Activated naive CD4-positive, alpha-beta T cell treated with anti-CD3 and anti-CD28 coated beads, Interleukin-2, amount 50 U/mL, for 16 hours (primary cell): ENCODE measurements at regions not wholly inside any gene's neighbourhood (a gene's known extent, or its start where the extent isn't known, plus 50 kb on each side); places are given as distances from the start of the nearest gene placed in this dataset.

Experiments used
- DNase-seq: peaks from one replicate; pipeline ENCODE4 v3.0.0-alpha.2; 2020

- DNase-seq: no peak
These were observed 124.1 kb upstream of the NEDD9 start for GRCh38 chr6:11356404-11357155.

- DNase-seq: peak; percentile 78
These were observed 121.5 kb upstream of the NEDD9 start for GRCh38 chr6:11353921-11354389.

DNA sequence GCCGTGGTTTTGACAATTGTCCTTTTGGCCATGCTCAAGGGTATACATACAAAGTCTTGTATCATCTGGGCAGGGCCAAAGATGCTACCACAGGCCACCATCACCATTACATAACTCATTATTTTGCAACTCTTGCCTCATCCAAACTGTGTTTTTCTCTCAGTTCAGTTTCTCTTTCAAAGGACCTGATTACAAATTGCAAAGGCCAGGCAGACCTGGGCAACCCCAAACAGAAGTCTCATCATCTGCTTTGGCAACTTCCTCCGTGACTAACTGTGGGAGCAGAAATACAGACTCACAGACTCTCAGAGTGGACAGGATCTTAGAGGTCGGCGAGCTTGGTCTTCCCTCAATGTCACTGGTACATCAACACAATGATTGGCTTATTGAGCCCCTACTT is 117.8 kb upstream of the NEDD9 start:
- no peak for DNase-seq

- DNase-seq: no peak
These were observed 117.4 kb upstream of the NEDD9 start for GRCh38 chr6:11349880-11350279.

GRCh38 chr6:11346516-11346915 is 114.0 kb upstream of the NEDD9 start:
- DNase-seq: no peak

- no peak for DNase-seq
These were observed 113.1 kb upstream of the NEDD9 start for GRCh38 chr6:11345536-11345935.

- DNase-seq: no peak
These were observed 111.7 kb upstream of the NEDD9 start for GRCh38 chr6:11343963-11344723.

- DNase-seq: no peak
These were observed 109.4 kb upstream of the NEDD9 start for GRCh38 chr6:11341867-11342266.

DNA sequence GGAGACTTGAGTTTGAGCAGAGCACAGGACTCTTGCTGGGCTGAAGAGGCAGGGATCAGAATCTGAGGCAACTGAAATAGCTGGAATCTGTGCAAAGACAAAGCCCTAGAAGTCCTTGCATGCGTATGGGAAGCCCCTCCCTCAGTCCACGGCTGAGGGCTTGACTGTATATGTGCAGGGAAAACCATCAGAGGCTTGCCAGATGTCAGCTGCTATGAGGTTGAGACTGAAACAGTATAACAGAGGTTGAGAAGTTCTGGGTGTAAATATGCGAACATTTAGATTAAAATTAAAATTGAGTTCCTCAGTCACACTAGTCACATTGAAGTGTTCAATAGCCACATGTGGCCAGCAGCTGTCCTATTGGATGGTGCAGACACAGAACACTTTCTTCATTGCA is 108.8 kb upstream of the NEDD9 start:
- DNase-seq: no peak

GRCh38 chr6:11339380-11339779 is 106.9 kb upstream of the NEDD9 start:
- no peak for DNase-seq

DNA sequence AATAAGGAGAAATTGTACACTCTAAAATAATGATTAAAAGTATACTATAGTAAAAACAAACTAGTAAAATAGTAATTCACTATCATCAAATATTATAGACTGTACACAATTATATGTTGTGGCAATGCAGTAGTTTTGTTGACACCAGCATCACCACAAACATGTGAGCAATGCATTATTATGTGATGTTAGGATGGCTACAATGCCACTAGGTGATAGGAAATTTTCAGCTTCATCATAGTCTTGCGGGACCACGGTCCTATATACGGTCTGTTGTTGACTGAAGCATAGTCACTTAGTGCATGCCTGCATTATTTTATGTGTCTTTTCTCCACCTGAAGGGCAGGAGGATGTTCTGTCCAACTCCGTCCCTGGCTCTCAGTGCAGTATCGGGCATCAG is 104.8 kb upstream of the NEDD9 start:
- DNase-seq: no peak

DNA sequence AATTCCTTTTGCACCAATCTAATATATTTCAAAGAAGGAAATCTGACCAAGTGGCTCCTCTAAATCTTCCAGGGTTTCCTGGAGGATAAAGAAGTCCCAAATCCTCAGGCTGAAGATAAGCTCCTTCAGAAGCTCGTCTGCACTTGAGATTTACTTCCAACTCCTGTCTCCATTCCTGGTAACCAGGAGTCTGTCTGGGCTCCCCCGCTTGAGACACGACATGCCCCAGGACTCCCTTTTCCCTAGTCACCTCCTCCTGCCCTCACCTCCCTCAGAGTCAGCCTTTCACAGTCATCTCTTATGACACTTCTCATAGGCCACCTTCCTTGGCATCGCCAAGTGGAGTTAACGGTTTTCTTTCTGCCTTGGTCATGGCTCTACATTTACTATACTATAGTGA is 103.4 kb upstream of the NEDD9 start:
- DNase-seq: no peak

GRCh38 chr6:11333132-11333849 is 100.8 kb upstream of the NEDD9 start:
- no peak for DNase-seq

DNA sequence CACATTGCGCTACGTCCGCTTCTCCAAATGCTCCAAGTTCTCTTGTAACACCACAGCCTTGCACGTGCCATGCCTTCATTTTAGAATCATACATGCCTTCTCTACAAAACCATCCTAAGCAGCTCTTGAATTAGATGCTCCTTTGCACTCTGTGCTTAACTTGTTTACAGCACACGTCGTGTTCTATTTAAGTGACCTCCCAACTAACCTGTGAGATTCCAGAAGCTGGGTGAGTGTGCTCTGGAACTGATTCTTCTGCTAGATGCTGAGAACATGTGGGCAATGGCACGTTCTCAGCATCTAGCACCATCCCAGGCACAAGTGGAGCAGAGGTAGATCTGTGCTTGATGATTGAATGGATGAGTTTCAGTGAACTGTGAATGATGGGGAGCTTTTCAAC is 100.0 kb upstream of the NEDD9 start:
- no peak for DNase-seq

GRCh38 chr6:11331111-11331510 is 98.6 kb upstream of the NEDD9 start:
- DNase-seq: no peak

- DNase-seq: no peak
These were observed 97.9 kb upstream of the NEDD9 start for GRCh38 chr6:11330413-11330760.

GRCh38 chr6:11329726-11330412 is 97.4 kb upstream of the NEDD9 start:
- DNase-seq: no peak

DNA sequence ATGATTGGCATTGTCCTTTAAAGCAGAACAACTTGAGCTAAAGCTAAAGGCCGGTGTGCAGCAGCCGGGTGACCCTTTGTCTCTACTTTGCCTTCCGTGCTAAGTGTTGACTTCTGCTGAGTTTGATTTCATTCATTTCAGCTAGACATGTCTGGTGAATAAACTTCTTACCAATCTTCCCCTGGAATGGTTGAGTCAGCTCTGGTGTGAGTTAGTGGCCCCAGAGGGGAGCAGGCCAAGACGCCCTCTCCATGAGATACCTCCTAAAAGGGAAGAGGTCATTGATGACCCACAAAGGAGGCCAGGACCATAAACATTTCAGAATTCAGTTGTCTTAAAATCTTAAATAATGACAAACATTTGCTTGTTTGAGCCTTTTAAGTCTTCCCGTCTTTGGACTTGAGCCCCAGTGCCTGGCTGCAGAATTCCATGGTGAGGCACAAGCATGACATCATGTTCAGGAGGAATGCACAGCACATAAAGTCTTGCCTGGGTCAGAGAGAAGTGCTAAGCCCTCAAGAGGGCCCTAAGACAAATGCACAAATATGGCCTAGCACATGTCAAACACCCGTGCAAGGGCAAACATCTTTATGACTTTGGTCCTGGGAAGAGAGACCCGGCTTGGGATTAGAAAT is 96.3 kb upstream of the NEDD9 start:
- DNase-seq: no peak

DNA sequence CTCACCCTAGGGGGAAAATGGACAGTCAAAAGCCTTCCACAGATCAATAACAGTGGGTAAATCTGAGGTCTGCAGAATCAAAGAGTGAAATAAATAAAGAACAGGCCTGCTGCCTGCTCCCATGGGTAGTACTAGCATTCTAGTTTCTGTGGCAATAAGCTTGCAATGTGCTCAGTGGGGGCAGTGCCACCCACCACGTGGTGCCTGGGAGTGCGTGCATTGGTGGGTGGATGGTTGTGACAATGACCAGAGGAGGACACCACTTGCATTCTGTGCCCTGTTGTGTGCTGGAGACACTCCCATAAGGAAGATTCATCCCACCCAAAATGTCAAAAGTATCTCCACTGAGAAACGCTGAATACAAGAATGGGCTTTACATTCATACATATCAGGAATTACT is 95.5 kb upstream of the NEDD9 start:
- no peak for DNase-seq

- no peak for DNase-seq
These were observed 93.6 kb upstream of the NEDD9 start for GRCh38 chr6:11326116-11326515.

DNA sequence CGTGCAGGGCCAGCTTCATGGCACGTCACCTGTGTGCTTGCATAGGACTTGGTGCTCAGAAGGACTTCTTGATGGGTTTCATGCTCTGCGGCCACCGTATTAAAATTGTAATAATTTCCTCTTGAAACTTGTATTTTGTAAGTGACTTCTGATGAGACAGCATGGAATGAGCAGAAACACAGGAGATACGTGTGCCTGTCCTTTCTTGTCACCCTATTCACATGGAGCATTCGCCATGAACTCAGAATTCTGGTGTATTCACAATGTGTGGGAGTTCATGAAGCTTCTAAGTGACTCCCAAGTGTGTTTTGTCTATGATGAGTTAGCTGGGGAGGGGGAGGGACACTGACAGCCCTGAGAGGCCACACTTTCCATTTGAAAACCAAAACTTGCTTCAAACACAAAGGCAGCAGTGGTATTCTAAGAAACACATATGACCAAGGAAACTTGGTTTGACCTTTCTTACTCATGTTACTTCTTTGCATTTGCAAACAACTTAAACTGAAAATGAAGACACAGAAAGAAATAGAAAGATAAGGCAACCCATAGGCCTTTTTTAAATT is 92.1 kb upstream of the NEDD9 start:
- peak; percentile 48 for DNase-seq

- DNase-seq: no peak
These were observed 91.4 kb upstream of the NEDD9 start for GRCh38 chr6:11323666-11324452.
